ENCODE measurements at regions not wholly inside any gene's neighbourhood (a gene's known extent, or its start where the extent isn't known, plus 50 kb on each side); places are given as distances from the start of the nearest gene placed in this dataset.

GRCh38 chr10:80705899-80706298 lies 168.2 kb downstream of the SH2D4B start:
- H3K9me3 ChIP-seq (ENCODE audit: low read length) = no peaks in the 10 kb centered on the region
- ChIA-PET POLR2A (no interaction called here), CTCF (ENCODE audit: unreplicated experiment) (no interaction called here)
- no peaks in the 10 kb centered on the region for H3K4me1 ChIP-seq (ENCODE audit: insufficient read depth, low read length, poor library complexity, severe bottlenecking)
- H3K36me3 ChIP-seq (ENCODE audit: insufficient read depth, low read length) = no peaks in the 10 kb centered on the region
- H3K27ac ChIP-seq (ENCODE audit: low read depth, low read length, poor library complexity, severe bottlenecking) = no peak overlapping the region
- TF ChIP-seq EZH2phosphoT487 (IDR thresholded peaks at IDR 0.05; ENCODE audit: borderline replicate concordance, low read depth, low read length) = no peak
- no peaks in the 10 kb centered on the region for H3K79me2 ChIP-seq (ENCODE audit: insufficient read depth, low read depth, low read length)
- H2AFZ ChIP-seq (ENCODE audit: low read length) = no peak overlapping the region
- DNase-seq (ENCODE audit: low spot score) = no peak
- H3K4me3 ChIP-seq (ENCODE audit: low read depth, low read length, poor library complexity, severe bottlenecking) = no peak overlapping the region
- intact Hi-C loops (cut with micrococcal nuclease; ENCODE audit: unreplicated experiment) = no loop called here
- no peaks in the 10 kb centered on the region for H3K9me2 ChIP-seq (ENCODE audit: insufficient read depth, low read length)
- no TSS peak for BruUV-seq (replicated peaks)
- no peaks in the 10 kb centered on the region for H4K20me1 ChIP-seq (ENCODE audit: insufficient read depth, low read length)
- H3K4me2 ChIP-seq (ENCODE audit: low read length) = no peak overlapping the region

GRCh38 chr10:80708185-80708584 lies 170.5 kb downstream of the SH2D4B start:
- Histone ChIP-seq H3K79me2 (ENCODE audit: insufficient read depth, low read depth, low read length) (no peaks in the 10 kb centered on the region), H3K27ac (ENCODE audit: low read depth, low read length, poor library complexity, severe bottlenecking) (no peak overlapping the region), H3K36me3 (ENCODE audit: insufficient read depth, low read length) (no peaks in the 10 kb centered on the region), H3K4me3 (ENCODE audit: low read depth, low read length, poor library complexity, severe bottlenecking) (no peak overlapping the region), H2AFZ (ENCODE audit: low read length) (no peak overlapping the region), H4K20me1 (ENCODE audit: insufficient read depth, low read length) (no peaks in the 10 kb centered on the region), H3K4me2 (ENCODE audit: low read length) (no peak overlapping the region), H3K9me2 (ENCODE audit: insufficient read depth, low read length) (no peaks in the 10 kb centered on the region), H3K9me3 (ENCODE audit: low read length) (no peaks in the 10 kb centered on the region), H3K4me1 (ENCODE audit: insufficient read depth, low read length, poor library complexity, severe bottlenecking) (no peaks in the 10 kb centered on the region)
- no peak for DNase-seq (ENCODE audit: low spot score)
- ChIA-PET CTCF (ENCODE audit: unreplicated experiment) (no interaction called here), POLR2A (no interaction called here)
- no peak for TF ChIP-seq EZH2phosphoT487 (IDR thresholded peaks at IDR 0.05; ENCODE audit: borderline replicate concordance, low read depth, low read length)
- no peak for TF ChIP-seq CTCF (conservative IDR thresholded peaks at IDR 0.05; ENCODE audit: low read length)
- BruUV-seq (replicated peaks) = no TSS peak
- intact Hi-C loops (cut with micrococcal nuclease; ENCODE audit: unreplicated experiment) = no loop called here

GRCh38 chr10:80708808-80709207 lies 171.1 kb downstream of the SH2D4B start:
- H2AFZ ChIP-seq (ENCODE audit: low read length) = no peak overlapping the region
- TF ChIP-seq EZH2phosphoT487 (IDR thresholded peaks at IDR 0.05; ENCODE audit: borderline replicate concordance, low read depth, low read length) = no peak
- no peak for TF ChIP-seq CTCF (conservative IDR thresholded peaks at IDR 0.05; ENCODE audit: low read length)
- H3K9me2 ChIP-seq (ENCODE audit: insufficient read depth, low read length) = no peaks in the 10 kb centered on the region
- H3K36me3 ChIP-seq (ENCODE audit: insufficient read depth, low read length) = no peaks in the 10 kb centered on the region
- intact Hi-C loops (cut with micrococcal nuclease; ENCODE audit: unreplicated experiment) = no loop called here
- no peaks in the 10 kb centered on the region for H3K79me2 ChIP-seq (ENCODE audit: insufficient read depth, low read depth, low read length)
- H3K27ac ChIP-seq (ENCODE audit: low read depth, low read length, poor library complexity, severe bottlenecking) = no peak overlapping the region
- CTCF ChIA-PET (ENCODE audit: unreplicated experiment) = no interaction called here
- H4K20me1 ChIP-seq (ENCODE audit: insufficient read depth, low read length) = no peaks in the 10 kb centered on the region
- no peak overlapping the region for H3K4me2 ChIP-seq (ENCODE audit: low read length)
- no peak for DNase-seq (ENCODE audit: low spot score)
- no peak overlapping the region for H3K4me3 ChIP-seq (ENCODE audit: low read depth, low read length, poor library complexity, severe bottlenecking)
- POLR2A ChIA-PET = no interaction called here
- no peaks in the 10 kb centered on the region for H3K4me1 ChIP-seq (ENCODE audit: insufficient read depth, low read length, poor library complexity, severe bottlenecking)
- BruUV-seq (replicated peaks) = no TSS peak
- H3K9me3 ChIP-seq (ENCODE audit: low read length) = no peaks in the 10 kb centered on the region

Measured in OCI-LY7 (cell line).